Smooth muscle cell (in vitro differentiated cells): ENCODE measurements at regions not wholly inside any gene's neighbourhood (a gene's known extent, or its start where the extent isn't known, plus 50 kb on each side); places are given as distances from the start of the nearest gene placed in this dataset.

Source experiments
- DNase-seq: peaks from one replicate; lab custom pipeline; 2025; ENCODE audit not compliant: unreplicated experiment; lab: John Stamatoyannopoulos, UW
- H2AFZ ChIP-seq: fragments of 200-600 bp; sonication (generic); 2 replicates; pipeline ENCODE4 v1.6.0; 2016; ENCODE audit warnings: antibody characterized with exemption, low read depth, mild to moderate bottlenecking
- H3F3A ChIP-seq: fragments of 200-600 bp; sonication (generic); 2 replicates; pipeline ENCODE4 v1.6.0; 2017; ENCODE audit warnings: antibody characterized with exemption, low read depth
- H3K27ac ChIP-seq: fragments of 200-600 bp; sonication (generic); 2 replicates; pipeline ENCODE4 v1.5.1; 2016; ENCODE audit warnings: low read depth, mild to moderate bottlenecking
- H3K27me3 ChIP-seq: fragments of 200-600 bp; sonication (generic); 2 replicates; pipeline ENCODE4 v1.6.1; 2016; ENCODE audit warnings: low read depth, mild to moderate bottlenecking
- H3K36me3 ChIP-seq: fragments of 200-600 bp; sonication (generic); 2 replicates; pipeline ENCODE4 v1.5.1; 2016; ENCODE audit warnings: low read depth
- H3K4me1 ChIP-seq: fragments of 200-600 bp; sonication (generic); 2 replicates; pipeline ENCODE4 v1.5.1; 2016; ENCODE audit warnings: low read depth
- H3K4me2 ChIP-seq: fragments of 200-600 bp; sonication (generic); 2 replicates; pipeline ENCODE4 v1.6.0; 2016; ENCODE audit warnings: mild to moderate bottlenecking
- H3K4me3 ChIP-seq: fragments of 200-600 bp; sonication (generic); 2 replicates; pipeline ENCODE4 v1.5.1; 2016; ENCODE audit warnings: mild to moderate bottlenecking
- H3K79me2 ChIP-seq: fragments of 200-600 bp; sonication (generic); 2 replicates; pipeline ENCODE4 v1.6.0; 2016; ENCODE audit warnings: low read depth, mild to moderate bottlenecking
- H3K9ac ChIP-seq: fragments of 200-600 bp; sonication (generic); 2 replicates; pipeline ENCODE4 v1.6.0; 2016; ENCODE audit warnings: low read depth
- H3K9me3 ChIP-seq: fragments of 200-600 bp; sonication (generic); replicated peaks from 2 replicates; pipeline ENCODE4 v1.5.1; 2016; ENCODE audit warnings: low read depth
- H4K20me1 ChIP-seq: fragments of 200-600 bp; sonication (generic); 2 replicates; pipeline ENCODE4 v1.6.0; 2016; ENCODE audit warnings: low read depth
- WGBS: methylation state at CpG from one replicate; pipeline ENCODE4 v1.1.7; 2016; ENCODE audit warnings: low lambda C conversion rate; 5-methylcytosine and 5-hydroxymethylcytosine counted together
- TF ChIP-seq, protein P1 (sequence below): fragments of 200-600 bp; sonication (generic); IDR thresholded peaks from 2 replicates; pipeline ENCODE4 v1.5.1; 2017; ENCODE audit warnings: borderline replicate concordance, mild to moderate bottlenecking, antibody characterized with exemption; ENCODE audit not compliant: insufficient read depth, poor library complexity, severe bottlenecking

DNA sequence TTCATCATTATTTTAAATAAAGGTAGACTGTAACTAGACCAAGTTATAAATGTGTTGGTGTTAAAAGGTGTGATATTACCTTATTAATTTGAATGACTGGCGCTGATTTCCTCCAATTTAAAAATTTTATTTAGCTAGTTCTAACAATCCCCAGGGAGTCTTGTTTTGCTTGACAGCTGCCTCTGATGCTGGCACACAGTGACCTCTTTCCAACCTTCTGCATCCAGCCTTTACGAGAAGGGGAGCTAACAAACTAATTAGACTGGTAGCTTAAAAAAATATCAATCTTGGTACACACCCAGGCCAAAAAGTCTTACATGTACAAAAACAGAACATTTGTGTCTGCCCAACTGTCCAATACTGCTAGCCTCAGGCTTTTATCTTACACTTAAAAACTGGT, 51.8 kb upstream of the ENPEP start:
- Histone ChIP-seq H3F3A (no peaks in the 10 kb centered on the region), H2AFZ (no peak overlapping the region), H3K27me3 (no peaks in the 10 kb centered on the region), H3K9ac (no peak overlapping the region), H4K20me1 (no peaks in the 10 kb centered on the region), H3K4me3 (no peak overlapping the region), H3K36me3 (no peaks in the 10 kb centered on the region), H3K79me2 (no peaks in the 10 kb centered on the region), H3K9me3 (no peaks in the 10 kb centered on the region), H3K4me2 (no peak overlapping the region), H3K4me1 (no peaks in the 10 kb centered on the region), H3K27ac (no peak overlapping the region)
- WGBS: 61% methylated on average over 2 of the region's 2 CpGs
- TF ChIP-seq, protein P1, sequence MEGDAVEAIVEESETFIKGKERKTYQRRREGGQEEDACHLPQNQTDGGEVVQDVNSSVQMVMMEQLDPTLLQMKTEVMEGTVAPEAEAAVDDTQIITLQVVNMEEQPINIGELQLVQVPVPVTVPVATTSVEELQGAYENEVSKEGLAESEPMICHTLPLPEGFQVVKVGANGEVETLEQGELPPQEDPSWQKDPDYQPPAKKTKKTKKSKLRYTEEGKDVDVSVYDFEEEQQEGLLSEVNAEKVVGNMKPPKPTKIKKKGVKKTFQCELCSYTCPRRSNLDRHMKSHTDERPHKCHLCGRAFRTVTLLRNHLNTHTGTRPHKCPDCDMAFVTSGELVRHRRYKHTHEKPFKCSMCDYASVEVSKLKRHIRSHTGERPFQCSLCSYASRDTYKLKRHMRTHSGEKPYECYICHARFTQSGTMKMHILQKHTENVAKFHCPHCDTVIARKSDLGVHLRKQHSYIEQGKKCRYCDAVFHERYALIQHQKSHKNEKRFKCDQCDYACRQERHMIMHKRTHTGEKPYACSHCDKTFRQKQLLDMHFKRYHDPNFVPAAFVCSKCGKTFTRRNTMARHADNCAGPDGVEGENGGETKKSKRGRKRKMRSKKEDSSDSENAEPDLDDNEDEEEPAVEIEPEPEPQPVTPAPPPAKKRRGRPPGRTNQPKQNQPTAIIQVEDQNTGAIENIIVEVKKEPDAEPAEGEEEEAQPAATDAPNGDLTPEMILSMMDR: no peak
- DNase-seq: no peak

DNA sequence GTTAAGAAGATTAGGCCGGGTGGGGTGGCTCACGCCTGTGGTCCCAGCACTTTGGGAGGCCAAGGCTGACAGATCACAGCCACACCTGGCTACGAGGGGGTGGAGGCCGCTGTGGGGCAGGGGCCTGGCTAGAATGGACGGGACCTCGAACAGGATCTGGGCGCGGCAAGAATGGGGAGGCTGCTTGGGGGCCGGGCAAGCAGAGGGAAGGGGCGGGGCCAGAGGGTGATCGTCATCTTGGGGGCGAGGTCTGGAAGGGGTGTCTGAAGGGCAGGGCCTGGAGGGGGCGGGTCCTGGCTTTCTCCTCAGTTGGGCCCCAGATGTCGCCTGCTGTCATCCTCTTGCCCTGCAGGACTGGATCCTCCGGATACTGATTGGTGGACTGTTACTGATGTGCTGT, 57.3 kb upstream of the ENPEP start:
- Histone ChIP-seq H3K9ac (no peak overlapping the region), H4K20me1 (no peaks in the 10 kb centered on the region), H3K27me3 (no peaks in the 10 kb centered on the region), H3K9me3 (no peaks in the 10 kb centered on the region), H3K4me1 (no peaks in the 10 kb centered on the region), H3F3A (no peaks in the 10 kb centered on the region), H3K79me2 (peaks cover 2% of the 10 kb centered on the region), H3K4me2 (no peak overlapping the region), H3K4me3 (no peak overlapping the region), H3K36me3 (no peaks in the 10 kb centered on the region), H3K27ac (no peak overlapping the region), H2AFZ (no peak overlapping the region)
- WGBS: 97% methylated on average over 14 of the region's 15 CpGs
- TF ChIP-seq, protein P1: no peak
- no peak for DNase-seq

DNA sequence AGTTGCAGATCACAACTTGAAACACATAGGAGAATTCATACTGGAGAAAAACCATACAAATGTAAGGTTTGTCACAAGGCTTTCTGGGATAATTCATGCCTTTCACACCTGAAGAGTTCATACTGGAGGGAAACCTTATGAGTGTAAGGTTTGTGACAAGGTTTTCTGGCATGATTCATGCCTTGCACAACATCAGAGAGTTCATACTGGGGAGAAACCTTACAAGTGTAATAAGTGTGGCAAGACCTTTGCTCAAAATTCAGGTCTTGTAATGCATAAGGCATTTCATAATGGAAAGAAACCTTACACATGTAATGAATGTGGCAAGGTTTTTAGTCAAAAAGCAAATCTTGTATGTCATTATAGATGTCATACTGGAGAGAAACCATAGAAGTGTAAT, 58.8 kb upstream of the ENPEP start:
- Histone ChIP-seq H3K4me2 (no peak overlapping the region), H3K79me2 (peaks cover 12% of the 10 kb centered on the region), H3F3A (no peaks in the 10 kb centered on the region), H3K9me3 (no peaks in the 10 kb centered on the region), H3K4me3 (no peak overlapping the region), H3K9ac (no peak overlapping the region), H3K27me3 (no peaks in the 10 kb centered on the region), H4K20me1 (no peaks in the 10 kb centered on the region), H3K4me1 (peaks cover 10% of the 10 kb centered on the region), H3K36me3 (no peaks in the 10 kb centered on the region), H3K27ac (no peak overlapping the region), H2AFZ (no peak overlapping the region)
- DNase-seq: no peak
- TF ChIP-seq, protein P1: no peak

DNA sequence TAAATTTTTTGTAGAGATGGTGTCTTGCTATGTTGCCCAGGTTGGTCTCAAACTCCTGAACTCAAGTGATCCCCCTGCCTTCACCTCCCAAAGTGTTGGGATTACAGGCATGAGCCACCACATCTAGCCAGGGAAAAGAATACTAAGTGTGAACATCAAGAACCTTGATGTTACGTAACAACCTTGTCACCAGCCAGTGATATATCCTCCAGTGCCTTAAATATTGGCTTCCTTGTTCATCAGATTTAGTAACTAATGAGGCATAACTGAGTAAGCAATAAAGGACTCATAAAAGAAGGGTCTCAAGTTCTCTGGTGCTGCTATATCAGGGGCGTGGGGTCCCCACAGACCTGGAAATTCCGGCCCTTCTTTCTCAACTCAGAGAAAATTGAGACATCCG, 60.5 kb upstream of the ENPEP start:
- WGBS: 99% methylated on average over 4 of the region's 4 CpGs
- Histone ChIP-seq H3K9me3 (no peaks in the 10 kb centered on the region), H3K4me1 (peaks cover 18% of the 10 kb centered on the region), H3K36me3 (no peaks in the 10 kb centered on the region), H3K4me3 (no peak overlapping the region), H4K20me1 (no peaks in the 10 kb centered on the region), H2AFZ (no peak overlapping the region), H3K27me3 (no peaks in the 10 kb centered on the region), H3K79me2 (peaks cover 13% of the 10 kb centered on the region), H3K4me2 (no peak overlapping the region), H3F3A (peaks cover 6% of the 10 kb centered on the region), H3K27ac (no peak overlapping the region), H3K9ac (no peak overlapping the region)
- DNase-seq: no peak
- TF ChIP-seq, protein P1: no peak
